ENCODE measurements at regions not wholly inside any gene's neighbourhood (a gene's known extent, or its start where the extent isn't known, plus 50 kb on each side); places are given as distances from the start of the nearest gene placed in this dataset.

DNA sequence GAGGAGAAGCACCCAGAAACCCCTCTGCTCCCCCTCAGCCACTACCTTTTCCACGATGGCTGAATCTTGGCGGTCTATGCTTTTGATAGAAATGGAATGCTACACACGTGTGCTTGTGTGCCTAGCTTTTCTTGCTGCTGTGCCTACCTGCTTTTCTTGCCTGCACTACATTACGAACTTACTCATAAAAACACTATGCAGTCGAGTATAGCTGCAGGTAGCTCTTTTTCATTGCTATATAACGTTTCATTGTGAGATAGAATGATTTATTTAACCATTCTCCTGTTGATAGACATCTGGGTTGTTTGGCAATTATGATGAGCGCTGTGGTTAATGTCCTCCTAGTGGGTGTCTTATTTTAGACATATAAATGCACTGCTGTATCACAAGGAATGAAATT is 67.9 kb upstream of the NCOR2 start:
- H2BK20ac ChIP-seq (ENCODE audit: low read depth, low read length), result no peak overlapping the region; the same call in 1 of the 2 replicates
- ChIA-PET POLR2A (ENCODE audit: unreplicated experiment) (no interaction called here), CTCF (no interaction called here)
- dilution Hi-C loops (cut with HindIII; ENCODE audit: low sequenced_read_pairs, unreplicated experiment) (no loop called here), in situ Hi-C loops (cut with MboI; ENCODE audit: low sequenced_read_pairs) (no loop called here), intact Hi-C loops (cut with micrococcal nuclease) (no loop called here)
- H2AK5ac ChIP-seq (ENCODE audit: low read depth, low read length), result peak overlapping the region; percentile 51; the same call in 1 of the 2 replicates
- DNase-seq, result no peak
- H2AK9ac ChIP-seq (replicated peaks; ENCODE audit: low read depth, low read length, poor library complexity), result no peak overlapping the region
- H2BK5ac ChIP-seq (ENCODE audit: low read depth, low read length, poor library complexity, severe bottlenecking), result no peak overlapping the region
- H4K91ac ChIP-seq (ENCODE audit: insufficient read depth, low read depth, low read length), result no peak overlapping the region
- TF ChIP-seq BHLHE40 (IDR thresholded peaks at IDR 0.05; ENCODE audit: low read depth, low read length) (no peak), USF2 (IDR thresholded peaks at IDR 0.05; ENCODE audit: low read depth, low read length) (no peak), RFX5 (IDR thresholded peaks at IDR 0.05; ENCODE audit: low read depth, low read length) (no peak), RCOR1 (IDR thresholded peaks at IDR 0.05; ENCODE audit: insufficient replicate concordance, low read length) (no peak), MAZ (IDR thresholded peaks at IDR 0.05; ENCODE audit: borderline replicate concordance, low read depth, low read length) (no peak), CTCF (conservative IDR thresholded peaks at IDR 0.05; ENCODE audit: low read depth, low read length) (no peak), POLR2A (IDR thresholded peaks at IDR 0.05; ENCODE audit: low read depth, low read length) (no peak), MAFK (IDR thresholded peaks at IDR 0.05; ENCODE audit: low read depth, low read length) (no peak), FOS (IDR thresholded peaks at IDR 0.05; ENCODE audit: low read depth, low read length) (no peak), NFE2L2 (IDR thresholded peaks at IDR 0.05; ENCODE audit: low read depth, low read length) (no peak), CEBPB (IDR thresholded peaks at IDR 0.05; ENCODE audit: low read depth, low read length) (no peak), RAD21 (IDR thresholded peaks at IDR 0.05; ENCODE audit: low read length) (no peak), SMC3 (IDR thresholded peaks at IDR 0.05; ENCODE audit: low read depth, low read length) (no peak), ELK1 (IDR thresholded peaks at IDR 0.05; ENCODE audit: borderline replicate concordance, low read depth, low read length) (no peak), MXI1 (IDR thresholded peaks at IDR 0.05; ENCODE audit: borderline replicate concordance, low read depth, low read length) (no peak), CHD1 (IDR thresholded peaks at IDR 0.05; ENCODE audit: low read depth, low read length) (no peak)
- no peak overlapping the region for H2BK15ac ChIP-seq (ENCODE audit: low read depth, low read length)
- peaks cover 17% of the 10 kb centered on the region for H3K4me1 ChIP-seq (ENCODE audit: control insufficient read depth, insufficient read depth, low read length)
- no peaks in the 10 kb centered on the region for H3K36me3 ChIP-seq (ENCODE audit: control insufficient read depth, insufficient read depth, low read length)
- H4K5ac ChIP-seq (ENCODE audit: low read depth, low read length), result no peak overlapping the region
- BruUV-seq (replicated peaks), result no TSS peak
- no peaks in the 10 kb centered on the region for H4K20me1 ChIP-seq (ENCODE audit: insufficient read depth, low read length)
- H3K4me3 ChIP-seq (ENCODE audit: insufficient read depth, low read depth, low read length), result no peak overlapping the region
- ATAC-seq (ENCODE audit: low read depth), result no peak
- no peak overlapping the region for H3K18ac ChIP-seq (ENCODE audit: low read depth, low read length)
- H3K4ac ChIP-seq (ENCODE audit: low read depth, low read length), result peak overlapping the region; percentile 21; the same call in 1 of the 2 replicates
- H3K4me2 ChIP-seq (ENCODE audit: low read depth, low read length), result no peak overlapping the region
- no peak overlapping the region for H3K56ac ChIP-seq (ENCODE audit: extremely low read depth, insufficient read depth, low read length)
- H3K79me1 ChIP-seq (ENCODE audit: low read depth in 1 of 2, low read length in 2 of 2), result no peaks in the 10 kb centered on the region
- no peaks in the 10 kb centered on the region for H3K27me3 ChIP-seq (ENCODE audit: control insufficient read depth, insufficient read depth, low read length)
- H3K9me1 ChIP-seq (ENCODE audit: insufficient read depth, low read length), result peaks cover 6% of the 10 kb centered on the region; the same call in 1 of the 2 replicates
- no peak overlapping the region for H3K23ac ChIP-seq (ENCODE audit: low read depth, low read length)
- no peak overlapping the region for H3K27ac ChIP-seq (ENCODE audit: insufficient read depth, low read length)
- no peak overlapping the region for H3K9ac ChIP-seq (ENCODE audit: low read depth, low read length)
- no peak overlapping the region; the same call in 1 of the 2 replicates for H2BK120ac ChIP-seq (ENCODE audit: low read depth, low read length)
- WGBS, 2 experiments (ENCODE audit: extremely low coverage in 2 of 2, insufficient read length in 1 of 2), result no CpG with 5 or more reads among the region's 7 CpGs
- no peak overlapping the region for H4K8ac ChIP-seq (ENCODE audit: low read depth in 2 of 2, low read length in 2 of 2)
- H2AFZ ChIP-seq (replicated peaks; ENCODE audit: low read length, poor library complexity), result no peak overlapping the region
- H3K14ac ChIP-seq (replicated peaks; ENCODE audit: low read depth, low read length), result no peak overlapping the region
- H3K9me3 ChIP-seq (ENCODE audit: control insufficient read depth, insufficient read depth, low read length), result peaks cover 14% of the 10 kb centered on the region; the same call in 1 of the 2 replicates

Measured in IMR-90 (cell line).